ENCODE measurements at regions not wholly inside any gene's neighbourhood (a gene's known extent, or its start where the extent isn't known, plus 50 kb on each side); places are given as distances from the start of the nearest gene placed in this dataset.
"Not testable (repeated sequence)": the region's sequence is repeated elsewhere in the genome, so short reads cannot be mapped to it uniquely, and the experiment has no call there.

DNA sequence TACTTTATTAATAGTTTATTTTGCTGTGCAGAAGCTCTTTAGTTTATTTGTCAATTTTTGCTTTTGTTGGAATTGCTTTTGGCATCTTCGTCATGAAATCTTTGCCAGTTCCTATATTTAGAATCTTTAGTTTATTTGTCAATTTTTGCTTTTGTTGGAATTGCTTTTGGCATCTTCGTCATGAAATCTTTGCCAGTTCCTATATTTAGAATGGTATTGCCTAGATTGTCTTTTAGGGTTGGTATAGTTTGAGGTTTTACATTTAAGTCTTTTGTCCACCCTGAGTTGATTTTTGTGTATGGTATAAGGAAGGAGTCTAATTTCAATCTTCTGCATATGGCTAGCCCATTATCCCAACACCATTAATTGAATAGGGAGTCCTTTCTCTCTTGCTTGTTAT, 93.9 kb upstream of the TCF21 start:
- H3K4me1 ChIP-seq; H3K27me3 ChIP-seq; H3K9me3 ChIP-seq; intact Hi-C loops (cut with DNase I); DNase-seq; FAIRE-seq; H3K27ac ChIP-seq; H3K36me3 ChIP-seq; H3K4me3 ChIP-seq; ATAC-seq: not testable (repeated sequence)
- 64 to 69% methylated on average over 2 of the region's 2 CpGs for WGBS, 2 donors

- TF ChIP-seq, protein P1, sequence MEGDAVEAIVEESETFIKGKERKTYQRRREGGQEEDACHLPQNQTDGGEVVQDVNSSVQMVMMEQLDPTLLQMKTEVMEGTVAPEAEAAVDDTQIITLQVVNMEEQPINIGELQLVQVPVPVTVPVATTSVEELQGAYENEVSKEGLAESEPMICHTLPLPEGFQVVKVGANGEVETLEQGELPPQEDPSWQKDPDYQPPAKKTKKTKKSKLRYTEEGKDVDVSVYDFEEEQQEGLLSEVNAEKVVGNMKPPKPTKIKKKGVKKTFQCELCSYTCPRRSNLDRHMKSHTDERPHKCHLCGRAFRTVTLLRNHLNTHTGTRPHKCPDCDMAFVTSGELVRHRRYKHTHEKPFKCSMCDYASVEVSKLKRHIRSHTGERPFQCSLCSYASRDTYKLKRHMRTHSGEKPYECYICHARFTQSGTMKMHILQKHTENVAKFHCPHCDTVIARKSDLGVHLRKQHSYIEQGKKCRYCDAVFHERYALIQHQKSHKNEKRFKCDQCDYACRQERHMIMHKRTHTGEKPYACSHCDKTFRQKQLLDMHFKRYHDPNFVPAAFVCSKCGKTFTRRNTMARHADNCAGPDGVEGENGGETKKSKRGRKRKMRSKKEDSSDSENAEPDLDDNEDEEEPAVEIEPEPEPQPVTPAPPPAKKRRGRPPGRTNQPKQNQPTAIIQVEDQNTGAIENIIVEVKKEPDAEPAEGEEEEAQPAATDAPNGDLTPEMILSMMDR (IDR thresholded peaks at IDR 0.05): no peak
- no peak overlapping the region for H3K4me3 ChIP-seq
- no peak for DNase-seq
- no peak for ATAC-seq
- no peak overlapping the region for H3K27ac ChIP-seq
- 38 to 44% methylated on average over 1 of the region's 1 CpG for WGBS, 2 donors
- intact Hi-C loops (cut with DNase I): no loop called here
- H3K4me1 ChIP-seq: no peaks in the 10 kb centered on the region
- no peaks in the 10 kb centered on the region for H3K36me3 ChIP-seq
- FAIRE-seq: no peak
- H3K27me3 ChIP-seq: no peaks in the 10 kb centered on the region
- H3K9me3 ChIP-seq: no peaks in the 10 kb centered on the region
Observed at GRCh38 chr6:133796235-133796634, 92.7 kb upstream of the TCF21 start.

DNA sequence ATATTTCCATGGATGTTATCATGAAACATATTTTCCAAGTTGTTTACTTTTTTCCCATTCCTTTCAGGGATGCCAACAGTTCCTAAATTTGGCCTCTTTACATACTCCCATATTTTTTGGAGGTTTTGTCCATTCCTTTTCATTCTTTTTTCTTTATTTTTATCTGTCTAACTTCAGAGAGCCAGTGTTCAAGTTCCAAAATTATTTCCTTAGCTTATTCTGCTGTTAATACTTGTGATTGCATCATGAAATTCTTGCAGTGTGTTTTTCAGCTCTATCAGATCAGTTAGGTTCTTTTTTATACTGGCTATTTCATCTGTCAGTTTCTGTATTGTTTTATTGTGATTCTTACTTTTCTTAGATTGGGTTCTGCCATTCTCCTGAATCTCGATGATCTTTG, 89.9 kb upstream of the TCF21 start:
- no peaks in the 10 kb centered on the region for H3K4me1 ChIP-seq
- H3K9me3 ChIP-seq: no peaks in the 10 kb centered on the region
- TF ChIP-seq, protein P1 (IDR thresholded peaks at IDR 0.05): no peak
- no peaks in the 10 kb centered on the region for H3K36me3 ChIP-seq
- no peaks in the 10 kb centered on the region for H3K27me3 ChIP-seq
- intact Hi-C loops (cut with DNase I): no loop called here
- DNase-seq (no peak), FAIRE-seq (no peak), ATAC-seq (no peak)
- no peak overlapping the region for H3K4me3 ChIP-seq
- no peak overlapping the region for H3K27ac ChIP-seq
- WGBS, 2 donors: 54 to 58% methylated on average over 1 of the region's 1 CpG

GRCh38 chr6:133802861-133803260, 86.1 kb upstream of the TCF21 start:
- WGBS, 2 donors: 44 to 78% methylated on average over 1 of the region's 1 CpG
- ATAC-seq (no peak), FAIRE-seq (no peak), DNase-seq (no peak)
- Histone ChIP-seq H3K4me1 (no peaks in the 10 kb centered on the region), H3K27me3 (no peaks in the 10 kb centered on the region), H3K27ac (no peak overlapping the region), H3K36me3 (no peaks in the 10 kb centered on the region), H3K4me3 (no peak overlapping the region), H3K9me3 (no peaks in the 10 kb centered on the region)
- TF ChIP-seq, protein P1 (IDR thresholded peaks at IDR 0.05): no peak
- intact Hi-C loops (cut with DNase I): no loop called here

DNA sequence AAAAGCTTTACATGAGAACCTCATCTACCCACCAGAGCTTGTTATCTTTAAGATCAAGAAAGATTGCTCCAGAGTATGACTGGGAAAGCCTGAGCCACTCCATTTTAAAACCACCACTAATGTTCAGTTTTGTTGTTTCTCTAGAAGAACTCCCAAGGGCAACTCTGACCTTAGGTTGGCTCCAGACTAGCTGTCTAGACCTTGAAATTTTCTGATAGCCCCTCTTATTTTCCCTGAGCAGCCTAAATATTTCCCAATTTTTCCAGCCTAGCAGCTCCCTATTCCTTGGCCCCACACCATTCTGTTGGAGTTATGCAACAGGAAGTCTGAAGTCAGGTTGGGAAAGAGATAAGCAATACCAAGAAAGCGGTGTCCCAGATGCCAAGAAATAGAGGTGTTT, 84.6 kb upstream of the TCF21 start:
- WGBS, 2 donors: 64 to 75% methylated on average over 1 of the region's 1 CpG
- DNase-seq: no peak

More for the DNA sequence above, 84.6 kb upstream of the TCF21 start:
- intact Hi-C loops (cut with DNase I): no loop called here
- no peak for FAIRE-seq
- no peaks in the 10 kb centered on the region for H3K36me3 ChIP-seq
- no peaks in the 10 kb centered on the region for H3K27me3 ChIP-seq
- H3K9me3 ChIP-seq: no peaks in the 10 kb centered on the region
- no peaks in the 10 kb centered on the region for H3K4me1 ChIP-seq
- ATAC-seq: no peak
- TF ChIP-seq, protein P1 (IDR thresholded peaks at IDR 0.05): no peak
- no peak overlapping the region for H3K27ac ChIP-seq
- H3K4me3 ChIP-seq: no peak overlapping the region
